ENCODE measurements at regions not wholly inside any gene's neighbourhood (a gene's known extent, or its start where the extent isn't known, plus 50 kb on each side); places are given as distances from the start of the nearest gene placed in this dataset.
"Not testable (repeated sequence)": the region's sequence is repeated elsewhere in the genome, so short reads cannot be mapped to it uniquely, and the experiment has no call there.

GRCh38 chr6:140380427-140381218, 1006.2 kb upstream of the CITED2 start:
- intact Hi-C loops (cut with DNase I), result no loop called here
- Histone ChIP-seq H3K27me3 (ENCODE audit: low read depth) (no peaks in the 10 kb centered on the region), H3K4me3 (no peak overlapping the region), H3K9me3 (no peaks in the 10 kb centered on the region), H3K27ac (no peak overlapping the region), H3K36me3 (no peaks in the 10 kb centered on the region), H3K4me1 (no peaks in the 10 kb centered on the region)
- ATAC-seq, result no peak
- no peak for TF ChIP-seq CTCF (IDR thresholded peaks at IDR 0.05)
- no peak for DNase-seq

- Histone ChIP-seq H3K36me3 (no peaks in the 10 kb centered on the region), H3K27me3 (ENCODE audit: low read depth) (no peaks in the 10 kb centered on the region), H3K4me1 (no peaks in the 10 kb centered on the region), H3K9me3 (no peaks in the 10 kb centered on the region), H3K27ac (no peak overlapping the region), H3K4me3 (no peak overlapping the region)
- DNase-seq (no peak), ATAC-seq (no peak)
- intact Hi-C loops (cut with DNase I), result no loop called here
- TF ChIP-seq CTCF (IDR thresholded peaks at IDR 0.05), result no peak
These were observed 1005.5 kb upstream of the CITED2 start for GRCh38 chr6:140379919-140380318.

GRCh38 chr6:140376209-140376608, 1001.8 kb upstream of the CITED2 start:
- H3K9me3 ChIP-seq, result no peaks in the 10 kb centered on the region
- TF ChIP-seq CTCF (IDR thresholded peaks at IDR 0.05), result no peak
- no peak overlapping the region for H3K4me3 ChIP-seq
- H3K4me1 ChIP-seq, result no peaks in the 10 kb centered on the region
- no peak for ATAC-seq
- H3K27ac ChIP-seq, result no peak overlapping the region
- intact Hi-C loops (cut with DNase I), result no loop called here
- no peaks in the 10 kb centered on the region for H3K27me3 ChIP-seq (ENCODE audit: low read depth)
- no peak for DNase-seq
- no peaks in the 10 kb centered on the region for H3K36me3 ChIP-seq

GRCh38 chr6:140373728-140374127, 999.3 kb upstream of the CITED2 start:
- DNase-seq, result not testable (repeated sequence)

GRCh38 chr6:140372064-140372463, 997.6 kb upstream of the CITED2 start:
- DNase-seq (no peak), ATAC-seq (no peak)

More at GRCh38 chr6:140373728-140374127, 999.3 kb upstream of the CITED2 start:
- H3K9me3 ChIP-seq; H3K4me3 ChIP-seq; intact Hi-C loops (cut with DNase I); H3K4me1 ChIP-seq; H3K27me3 ChIP-seq (ENCODE audit: low read depth); H3K36me3 ChIP-seq; ATAC-seq; H3K27ac ChIP-seq: not testable (repeated sequence)

More at GRCh38 chr6:140372064-140372463, 997.6 kb upstream of the CITED2 start:
- Histone ChIP-seq H3K36me3 (no peaks in the 10 kb centered on the region), H3K4me3 (no peak overlapping the region), H3K27me3 (ENCODE audit: low read depth) (no peaks in the 10 kb centered on the region), H3K4me1 (no peaks in the 10 kb centered on the region), H3K9me3 (no peaks in the 10 kb centered on the region), H3K27ac (no peak overlapping the region)
- intact Hi-C loops (cut with DNase I), result no loop called here
- TF ChIP-seq CTCF (IDR thresholded peaks at IDR 0.05), result no peak

Measured in lower lobe of right lung (tissue), 2 donors.